ENCODE measurements at regions not wholly inside any gene's neighbourhood (a gene's known extent, or its start where the extent isn't known, plus 50 kb on each side); places are given as distances from the start of the nearest gene placed in this dataset.

DNA sequence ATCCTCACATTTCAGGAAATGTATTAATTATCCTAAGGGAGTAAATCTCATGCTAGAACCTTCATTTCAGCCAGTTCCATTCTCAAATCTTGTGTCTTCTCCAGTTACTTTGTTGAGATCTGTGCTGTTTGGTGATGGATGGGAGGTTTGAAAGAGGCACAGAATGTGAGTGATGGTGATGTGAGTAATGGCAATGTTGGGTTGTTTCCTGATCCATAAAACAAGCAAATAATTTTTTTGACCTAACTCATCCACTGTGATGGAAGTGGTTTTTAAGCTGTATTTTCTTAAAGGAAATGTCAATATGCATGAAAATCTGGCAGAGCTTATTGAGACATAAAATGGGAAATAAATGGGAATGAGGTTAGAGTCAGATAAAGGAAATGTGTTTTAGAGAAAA, 214.7 kb downstream of the CHRM3 start:
- DNase-seq (ENCODE audit: low read depth), result no peak

DNA sequence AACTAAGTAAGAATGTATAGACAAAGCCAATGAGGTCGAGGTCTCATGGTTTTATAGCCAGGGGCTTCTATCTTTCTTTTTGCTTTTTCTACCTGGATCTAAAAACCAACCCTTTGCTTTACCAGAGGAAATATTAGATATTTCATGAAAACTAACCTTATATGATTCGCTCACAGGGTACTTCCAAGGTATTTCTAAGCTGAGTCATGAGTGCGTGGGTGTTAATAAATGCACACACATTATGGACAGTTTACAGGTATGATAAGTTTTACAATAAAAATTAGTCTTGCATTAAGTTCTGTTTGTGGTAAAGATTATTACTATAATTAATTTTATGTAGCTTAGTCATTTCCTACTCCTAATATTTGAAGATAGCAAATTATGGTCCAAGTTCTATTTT, 217.2 kb downstream of the CHRM3 start:
- no peak for DNase-seq (ENCODE audit: low read depth)

DNA sequence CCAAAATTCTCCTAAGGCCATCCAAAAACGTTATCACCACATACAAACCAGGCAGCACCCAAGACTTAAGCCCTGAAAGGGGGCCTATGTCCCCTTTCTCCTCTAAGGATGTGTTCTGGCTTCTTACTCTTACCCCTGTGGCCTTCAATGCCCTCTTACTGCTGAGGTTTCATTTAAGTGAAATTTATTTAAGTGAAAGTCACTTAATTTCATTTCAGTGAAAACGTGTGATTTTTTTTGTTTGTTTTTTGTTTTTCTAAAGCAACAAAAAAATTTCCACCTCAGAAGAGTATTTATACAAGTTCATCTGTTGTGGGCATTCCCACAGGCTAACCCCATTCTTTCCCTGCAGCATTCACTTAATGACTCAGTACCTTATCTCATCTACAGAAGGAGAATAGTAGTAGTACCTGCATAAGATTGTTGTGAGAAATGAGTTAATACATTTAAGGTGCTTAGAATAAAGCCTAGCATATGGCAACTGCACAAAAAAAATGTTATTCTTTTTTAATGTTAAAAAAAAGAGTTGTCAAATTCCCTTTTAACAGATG, 220.6 kb downstream of the CHRM3 start:
- no peak for DNase-seq (ENCODE audit: low read depth)

DNA sequence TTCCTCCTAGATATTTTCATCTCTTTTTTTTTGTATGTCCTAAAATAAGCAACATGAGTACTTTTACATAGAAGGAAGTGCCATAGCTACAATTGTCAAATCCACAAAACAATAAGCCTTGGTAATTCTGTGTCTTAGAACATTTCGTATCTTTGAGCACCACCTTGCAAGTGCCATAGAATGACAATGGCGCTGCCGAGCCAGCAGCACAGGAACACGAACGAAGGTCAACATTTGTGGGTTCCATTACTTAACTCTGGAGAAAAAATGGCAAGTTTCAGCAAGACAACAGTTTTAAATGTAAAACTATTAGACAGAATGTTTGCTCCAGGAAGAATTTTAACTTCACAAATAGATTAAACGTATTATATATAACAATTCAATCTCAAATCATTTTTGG, 222.1 kb downstream of the CHRM3 start:
- DNase-seq (ENCODE audit: low read depth), result no peak

DNA sequence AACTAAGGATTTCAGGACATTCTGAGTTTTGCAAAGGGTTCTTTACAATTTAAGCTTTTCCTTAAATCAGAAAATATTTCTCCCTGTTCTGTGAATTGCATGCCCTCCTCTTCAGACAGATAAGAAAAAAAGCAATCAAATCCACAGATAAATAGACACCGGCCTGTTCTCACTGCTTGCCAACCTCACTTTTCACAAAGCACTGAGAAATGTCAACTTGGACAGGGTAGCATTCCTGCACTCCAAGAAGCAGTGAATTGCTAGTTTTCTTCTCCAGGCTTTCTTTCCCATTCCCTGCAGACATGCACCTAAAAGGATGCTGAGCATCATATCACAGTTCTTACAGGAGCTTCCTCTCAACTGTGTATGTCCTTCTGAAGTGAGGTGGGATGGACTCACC, 226.0 kb downstream of the CHRM3 start:
- DNase-seq (ENCODE audit: low read depth), result no peak

DNA sequence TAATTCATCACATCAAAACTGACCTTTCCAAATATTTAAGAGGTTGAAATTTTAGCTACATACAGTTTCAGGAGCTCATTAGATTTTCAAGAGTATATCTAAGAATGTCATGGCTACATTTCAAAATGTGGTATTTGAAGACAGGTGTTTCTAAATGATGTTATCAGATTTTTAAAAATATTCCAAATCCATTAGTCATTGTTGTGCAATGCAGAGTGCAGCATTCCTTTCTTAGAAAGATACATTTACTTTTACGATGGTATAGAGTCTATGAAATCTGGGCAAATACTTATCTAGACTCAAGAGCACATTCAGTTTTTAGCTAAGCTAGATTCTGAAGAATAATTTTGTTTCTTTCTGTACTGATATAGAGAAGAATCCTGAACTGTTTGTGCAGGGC, 230.3 kb downstream of the CHRM3 start:
- no peak for DNase-seq (ENCODE audit: low read depth)

DNA sequence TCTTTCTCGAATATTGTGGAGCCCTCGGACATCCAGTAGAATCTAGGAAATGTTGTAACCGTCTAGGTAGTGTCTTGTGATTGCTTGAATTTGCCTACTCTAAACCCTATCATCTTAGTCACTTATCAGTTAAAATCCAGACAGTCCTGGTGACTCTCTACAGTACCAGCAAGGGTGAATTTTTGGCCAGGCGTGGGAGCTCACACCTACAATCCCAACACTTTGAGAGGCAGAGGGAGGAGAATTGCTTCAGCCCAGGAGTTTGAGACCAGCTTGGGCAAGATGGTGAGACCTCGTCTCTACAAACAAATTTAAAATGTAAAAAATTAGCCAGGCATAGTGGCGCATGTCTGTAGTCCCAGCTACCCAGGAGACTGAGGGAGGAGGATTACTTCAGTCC, 230.9 kb downstream of the CHRM3 start:
- no peak for DNase-seq (ENCODE audit: low read depth)

DNA sequence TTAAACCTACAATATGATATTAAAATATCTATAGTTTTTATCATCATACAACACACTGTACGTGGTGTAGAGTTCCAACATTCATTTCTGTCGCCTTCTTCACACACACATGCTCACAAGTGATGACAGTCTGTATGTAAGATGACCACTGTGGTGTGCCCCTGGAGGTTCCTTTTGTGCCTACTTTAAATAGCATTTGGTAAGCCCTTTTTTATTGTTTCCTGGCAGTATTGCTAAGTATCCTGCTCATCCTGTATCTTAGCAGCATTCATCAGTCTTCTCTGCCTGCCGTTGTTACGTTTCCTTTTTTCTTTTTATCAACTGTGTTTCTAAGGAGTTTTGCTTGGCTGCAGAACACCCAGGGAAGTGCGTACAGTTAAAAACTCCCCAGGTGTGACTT, 231.4 kb downstream of the CHRM3 start:
- no peak for DNase-seq (ENCODE audit: low read depth)

DNA sequence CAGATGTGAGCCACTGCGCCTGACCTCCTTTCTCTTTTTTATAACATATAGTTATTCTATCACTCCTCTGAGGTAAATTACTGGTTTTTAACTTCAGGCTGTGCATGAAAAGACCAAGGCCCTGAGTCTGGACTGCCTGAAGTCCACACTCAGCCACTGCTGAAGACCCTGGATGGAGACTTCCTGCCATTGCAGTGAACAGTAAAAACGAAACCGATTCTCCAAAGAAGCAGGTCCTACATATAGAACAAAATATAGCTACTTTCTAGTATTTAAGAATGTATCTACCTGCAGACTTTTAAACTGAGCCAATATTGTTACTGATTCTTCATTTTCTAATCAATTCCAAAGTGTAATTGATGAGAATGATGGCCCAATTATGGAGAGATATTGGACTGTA, 232.8 kb downstream of the CHRM3 start:
- DNase-seq (ENCODE audit: low read depth), result no peak

DNA sequence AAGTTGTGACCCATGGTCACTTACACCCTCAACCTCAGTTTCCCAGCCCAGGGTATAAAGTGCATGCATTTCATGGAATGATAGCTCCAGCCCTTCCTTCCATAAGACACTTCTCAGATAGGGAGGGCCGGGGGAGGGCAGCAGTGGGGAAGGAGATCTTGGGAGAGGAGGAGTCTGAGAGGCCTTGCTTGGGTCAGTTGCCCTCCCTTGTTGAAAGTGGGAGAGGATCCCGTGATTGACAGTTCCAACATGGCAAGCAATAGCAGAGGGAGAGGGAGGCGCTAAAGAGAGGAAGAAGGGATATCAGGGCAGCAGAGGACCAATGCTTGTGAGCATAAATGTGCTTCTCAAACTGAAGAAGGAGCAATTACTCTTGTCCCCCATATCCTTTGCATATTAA, 244.4 kb downstream of the CHRM3 start:
- no peak for DNase-seq (ENCODE audit: low read depth)

DNA sequence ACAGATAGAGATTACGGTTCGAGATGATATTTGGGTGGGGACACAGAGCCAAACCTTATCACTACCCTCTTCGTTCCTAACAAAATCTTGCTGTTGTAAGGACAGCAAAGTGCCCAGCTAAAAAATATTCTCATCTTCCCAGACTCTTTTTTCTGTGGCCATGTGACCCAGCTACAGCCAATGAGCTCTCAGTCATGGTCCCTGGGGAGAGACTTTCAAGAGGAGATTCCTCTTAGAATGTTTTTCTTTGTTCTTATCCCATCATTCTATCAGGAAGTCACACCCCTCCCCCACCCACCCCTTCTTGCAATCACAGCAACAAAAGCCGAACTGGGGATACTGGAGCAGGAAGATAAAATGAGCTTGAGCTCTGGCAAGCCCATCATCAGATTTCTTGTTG, 247.1 kb downstream of the CHRM3 start:
- no peak for DNase-seq (ENCODE audit: low read depth)

DNA sequence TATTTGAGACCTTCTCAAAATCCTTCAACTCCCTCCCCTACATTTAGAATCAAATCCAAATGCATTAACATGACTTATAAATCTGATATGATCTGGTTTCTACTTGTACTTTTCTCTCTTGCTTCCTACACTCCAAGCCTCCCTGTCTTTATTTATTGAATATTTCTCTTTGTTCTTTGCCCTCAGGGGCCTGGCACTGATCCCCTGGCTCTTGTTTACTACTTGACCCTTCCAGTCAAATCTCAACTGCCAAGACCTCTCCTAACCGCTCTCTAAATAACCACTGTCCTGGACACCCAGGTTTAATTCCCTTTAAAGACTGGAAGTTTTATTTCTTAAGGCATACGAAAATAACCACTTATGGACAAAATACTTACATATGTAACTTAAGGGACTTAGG, 248.9 kb downstream of the CHRM3 start:
- DNase-seq (ENCODE audit: low read depth), result no peak

DNA sequence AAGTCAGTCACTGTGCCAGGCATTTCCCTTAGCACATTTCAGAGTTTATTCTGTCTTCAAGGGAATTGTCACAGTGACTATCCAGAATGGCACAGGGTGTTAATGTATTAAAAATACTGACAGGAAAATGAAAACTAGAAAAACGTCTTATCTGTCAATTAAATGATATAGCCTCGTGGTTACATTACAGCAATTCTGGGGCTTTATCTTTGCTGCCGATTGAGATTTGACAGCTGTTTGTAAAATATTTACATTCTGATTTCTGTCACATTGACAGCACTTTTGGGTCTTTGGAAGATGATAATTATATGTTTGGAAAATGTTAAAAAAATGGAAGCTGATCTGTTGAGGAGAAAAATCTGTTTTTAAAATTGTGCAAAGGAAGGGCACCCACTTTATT, 250.0 kb downstream of the CHRM3 start:
- no peak for DNase-seq (ENCODE audit: low read depth)

DNA sequence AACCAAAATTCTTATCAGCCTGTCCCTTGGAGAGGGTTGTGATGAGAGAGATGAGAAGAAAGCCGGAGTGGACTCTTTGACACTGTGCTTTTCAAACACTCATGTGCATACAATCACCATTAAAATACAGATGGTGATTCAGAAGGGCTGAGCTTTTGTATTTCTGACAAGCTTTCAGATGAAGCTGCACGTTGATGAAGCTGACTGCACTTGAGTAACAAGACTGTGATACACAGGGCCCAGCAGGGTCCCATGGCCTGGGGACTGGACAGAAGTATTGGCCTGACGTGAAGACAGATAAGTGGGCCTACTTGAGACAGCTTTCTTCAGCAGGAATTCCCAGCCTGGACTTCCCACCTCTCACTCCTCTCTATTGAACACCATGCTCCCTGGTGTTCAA, 258.2 kb downstream of the CHRM3 start:
- no peak for DNase-seq (ENCODE audit: low read depth)

DNA sequence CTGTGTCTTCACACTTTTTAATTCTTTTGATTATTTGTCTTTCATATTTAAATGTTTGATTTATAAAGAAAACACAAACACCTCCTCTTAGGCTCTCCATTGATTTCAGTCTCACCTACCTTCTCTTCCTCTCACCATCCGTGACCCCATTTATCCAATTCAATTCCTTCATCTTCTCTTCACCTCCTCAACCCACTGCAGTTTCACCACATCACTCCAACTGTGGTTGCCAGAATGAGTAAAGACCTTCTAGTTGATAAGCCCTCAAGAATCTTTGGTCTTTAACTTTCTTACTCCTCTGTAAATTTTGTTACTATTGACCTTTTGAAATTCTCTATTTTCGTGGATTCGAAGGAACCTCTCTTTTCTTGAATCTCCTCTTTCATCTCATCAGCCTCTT, 260.7 kb downstream of the CHRM3 start:
- DNase-seq (ENCODE audit: low read depth), result no peak

DNA sequence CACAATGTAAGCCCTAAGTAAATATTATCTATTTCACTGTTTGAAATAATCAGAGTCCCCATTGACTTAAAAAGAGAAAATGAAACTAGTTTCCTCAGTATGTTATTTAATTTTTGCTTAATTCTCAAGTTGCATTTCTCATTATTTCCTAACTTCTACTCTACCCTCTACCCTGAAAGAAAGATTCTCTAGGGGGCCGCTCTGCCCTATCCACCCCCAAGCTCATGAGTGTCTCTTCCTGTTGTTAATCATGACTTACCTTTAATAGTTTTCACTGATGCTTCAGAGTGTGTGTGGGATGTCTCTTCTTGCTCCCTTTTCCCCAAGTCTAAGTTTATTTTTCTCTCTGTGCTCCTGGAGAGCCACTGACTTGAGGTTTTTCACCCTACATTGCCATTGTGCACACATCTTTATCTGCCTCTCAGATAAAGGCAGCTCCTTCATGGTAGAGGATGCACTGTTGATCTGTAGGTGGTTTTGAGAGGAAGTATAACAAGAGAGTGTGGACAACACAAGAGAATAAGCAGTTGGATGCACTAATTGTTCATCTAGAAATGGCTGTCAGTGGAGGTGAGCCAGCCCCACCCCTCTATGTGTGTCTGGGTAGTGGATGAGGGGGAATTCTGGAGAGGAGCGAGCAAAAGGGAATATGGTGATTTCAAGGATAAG, 261.7 kb downstream of the CHRM3 start:
- no peak for DNase-seq (ENCODE audit: low read depth)

DNA sequence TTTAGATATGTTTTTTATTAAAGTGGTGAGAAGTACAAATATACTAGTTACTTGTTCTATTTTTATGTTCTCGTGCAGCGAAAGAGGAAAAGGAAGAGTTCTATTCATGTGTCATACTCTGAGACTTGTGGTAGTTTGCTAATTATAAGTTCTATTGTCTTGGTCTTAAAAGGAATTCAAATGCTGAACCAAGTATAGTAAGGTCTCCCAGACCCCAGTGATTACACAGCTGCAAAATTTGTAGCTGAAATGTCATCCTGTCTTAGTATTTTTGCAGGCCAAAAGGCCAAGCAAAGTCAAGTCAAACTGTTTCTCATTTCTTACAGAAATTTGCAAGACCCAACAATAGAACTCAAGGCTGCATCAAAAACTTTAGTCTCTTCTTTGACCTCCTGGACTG, 268.7 kb downstream of the CHRM3 start:
- DNase-seq (ENCODE audit: low read depth), result no peak

DNA sequence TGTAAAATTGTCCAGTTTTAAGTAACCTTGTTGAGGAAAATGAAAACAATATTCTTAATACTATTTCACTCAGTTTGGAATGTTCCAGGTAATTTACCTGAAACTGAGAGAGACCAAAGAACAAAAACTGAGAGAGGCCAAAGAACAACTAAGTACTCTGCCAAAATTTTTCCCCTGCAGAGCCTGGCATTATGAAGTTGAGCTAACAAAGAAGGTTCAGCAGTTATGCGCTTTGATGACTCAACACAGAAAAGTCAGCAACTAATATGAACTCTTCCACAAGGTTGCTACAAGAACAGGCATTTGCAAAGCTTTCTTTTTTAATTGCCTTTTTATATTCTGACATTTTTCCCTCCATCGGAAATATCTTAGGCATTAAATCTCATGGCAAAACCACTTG, 270.9 kb downstream of the CHRM3 start:
- no peak for DNase-seq (ENCODE audit: low read depth)

DNA sequence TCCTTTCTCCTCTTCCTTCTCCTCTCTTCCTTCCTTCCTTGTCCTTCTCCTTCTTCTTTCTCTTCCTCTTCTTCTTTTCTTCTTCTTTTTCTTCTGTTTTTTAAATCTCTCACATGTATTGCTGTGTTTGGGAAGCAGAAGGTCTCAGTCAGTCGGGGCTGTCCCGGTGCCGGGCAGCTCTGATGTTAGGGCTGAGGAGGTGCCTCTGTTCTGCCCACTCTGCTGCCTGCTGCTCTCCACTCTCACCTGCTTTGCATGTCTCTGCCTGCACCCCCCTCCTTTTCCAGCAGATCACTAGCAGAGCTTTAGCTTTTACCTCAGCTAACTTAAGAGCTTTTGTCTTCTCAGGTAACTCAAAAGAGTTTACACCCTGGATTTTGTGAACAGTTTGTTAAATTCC, 276.6 kb downstream of the CHRM3 start:
- DNase-seq (ENCODE audit: low read depth), result no peak

DNA sequence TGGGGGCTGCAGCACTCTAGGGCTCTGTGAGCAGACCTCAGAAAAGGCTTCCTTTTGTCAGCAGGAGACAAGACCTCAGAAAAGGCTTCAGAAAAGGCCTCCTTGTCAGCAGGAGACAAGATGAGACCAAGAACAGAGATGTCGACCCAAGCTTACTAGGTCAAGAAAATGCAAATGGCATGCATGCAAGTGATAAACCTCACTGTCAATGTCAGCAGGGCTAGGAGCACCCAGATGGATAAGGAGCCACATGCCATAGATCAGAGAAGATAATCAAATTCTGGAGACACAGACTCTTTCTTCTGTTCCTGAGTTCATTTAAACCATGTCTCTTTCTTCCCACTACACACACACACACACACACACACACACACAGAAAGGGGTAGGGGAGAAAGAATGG, 285.9 kb downstream of the CHRM3 start:
- DNase-seq (ENCODE audit: low read depth), result no peak

DNA sequence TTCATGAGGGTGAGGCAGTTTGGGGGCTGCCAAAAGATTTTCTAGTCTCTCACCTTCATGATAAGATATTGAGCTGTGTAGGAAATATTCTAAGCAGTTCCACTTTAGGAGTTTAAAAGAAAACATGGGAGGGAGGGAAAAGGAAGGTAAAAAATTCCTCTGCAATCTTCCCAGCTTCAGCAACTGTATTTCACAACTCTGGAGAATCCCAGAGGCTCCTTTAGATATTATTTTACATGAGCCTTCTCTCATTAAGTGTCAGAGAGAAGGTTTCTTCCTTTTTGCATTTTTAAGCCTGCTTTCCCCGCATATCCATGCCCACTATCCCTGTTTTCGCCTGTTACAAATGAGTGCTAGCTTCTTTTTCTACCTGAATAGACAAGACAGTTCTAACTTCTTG, 289.4 kb downstream of the CHRM3 start:
- no peak for DNase-seq (ENCODE audit: low read depth)

DNA sequence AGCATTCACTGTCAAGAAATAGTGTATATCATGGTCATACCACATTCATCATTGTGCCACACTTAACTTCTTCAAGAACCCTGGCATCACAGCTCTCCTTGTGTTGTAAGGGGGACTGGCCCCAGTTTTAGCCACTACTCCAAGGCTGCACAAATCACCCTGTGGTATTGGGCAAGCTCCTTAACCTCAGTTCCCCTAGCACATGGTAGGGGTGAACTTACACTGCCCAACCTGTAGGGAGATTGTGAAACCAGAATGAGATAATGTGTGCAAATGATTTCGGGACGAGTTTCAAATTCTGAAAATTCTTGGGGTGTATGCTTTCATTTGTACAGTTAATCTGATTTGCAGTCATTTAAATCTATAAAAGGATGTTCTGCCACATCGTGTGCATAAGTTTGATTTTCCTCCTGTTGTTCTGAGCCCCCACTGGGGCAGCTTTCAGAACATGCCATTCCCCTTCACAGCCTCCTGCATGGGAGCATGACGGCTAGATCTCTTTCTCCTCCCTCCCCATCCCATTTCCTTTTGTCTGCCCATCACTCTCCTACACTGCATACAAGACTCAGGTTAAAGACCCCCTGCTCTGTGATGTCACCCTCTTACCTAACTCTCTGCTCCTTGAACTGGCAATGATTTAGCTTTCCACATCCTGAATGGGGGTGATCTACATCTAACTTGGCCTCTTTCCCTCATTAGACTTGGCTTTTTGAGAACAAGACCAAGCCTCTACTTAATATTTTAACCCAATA, 290.3 kb downstream of the CHRM3 start:
- no peak for DNase-seq (ENCODE audit: low read depth)

DNA sequence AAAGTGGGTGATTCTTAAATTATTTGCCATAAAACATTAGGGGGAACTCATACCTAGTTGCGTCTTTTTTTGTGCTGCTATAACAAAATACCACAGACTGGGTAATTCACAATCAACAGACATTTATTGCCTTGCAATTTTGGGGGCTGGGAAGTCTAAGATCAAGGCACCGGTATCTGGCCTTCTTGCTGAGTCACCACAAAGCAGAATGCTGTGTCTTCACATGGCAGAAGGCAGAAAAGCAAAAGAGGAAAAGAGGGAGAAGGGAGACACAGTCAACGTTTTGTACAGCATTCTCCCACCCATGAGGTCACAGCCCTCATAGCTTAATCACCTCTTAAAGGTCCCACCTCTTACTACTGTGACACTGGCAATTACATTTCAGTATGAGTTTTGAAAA, 291.0 kb downstream of the CHRM3 start:
- no peak for DNase-seq (ENCODE audit: low read depth)

DNA sequence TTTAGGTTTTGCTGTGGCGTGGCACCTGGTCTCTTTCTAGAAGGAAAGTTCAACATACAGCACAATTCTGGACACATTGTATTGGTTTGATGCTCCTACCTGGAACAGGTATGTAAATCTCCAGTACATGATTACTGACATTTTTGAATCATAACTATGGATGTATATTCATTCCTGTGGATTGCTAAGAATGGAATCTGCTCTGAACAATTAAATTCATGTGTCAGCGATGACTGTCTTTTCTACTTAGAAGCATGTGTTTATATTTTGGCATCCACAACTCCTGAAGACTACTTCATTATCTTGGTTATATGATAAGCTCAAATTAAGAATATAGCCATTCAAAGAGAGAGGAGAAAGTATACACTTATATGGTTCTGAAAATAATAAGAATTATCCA, 291.8 kb downstream of the CHRM3 start:
- no peak for DNase-seq (ENCODE audit: low read depth)
